GM12891 (cell line): ENCODE measurements at regions not wholly inside any gene's neighbourhood (a gene's known extent, or its start where the extent isn't known, plus 50 kb on each side); places are given as distances from the start of the nearest gene placed in this dataset.

Experiments
- POLR2AphosphoS5 ChIP-seq: IDR thresholded peaks from 2 replicates; pipeline ENCODE4 v1.6.1; 2011; ENCODE audit warnings: low read depth, low read length, control low read depth
- TAF1 ChIP-seq: IDR thresholded peaks from 2 replicates; pipeline ENCODE4 v1.6.1; 2011; ENCODE audit warnings: low read depth, low read length, control low read depth

GRCh38 chr7:153422291-153423209, 629.6 kb upstream of the DPP6 start:
- TF ChIP-seq TAF1 (no peak), POLR2AphosphoS5 (no peak)
